MCF 10A (cell line): ENCODE measurements at regions not wholly inside any gene's neighbourhood (a gene's known extent, or its start where the extent isn't known, plus 50 kb on each side); places are given as distances from the start of the nearest gene placed in this dataset.
"Not testable (repeated sequence)": the region's sequence is repeated elsewhere in the genome, so short reads cannot be mapped to it uniquely, and the experiment has no call there.

Source experiments
- BruUV-seq: library from RNA; stranded (reverse); fragments of 400-500 nt; replicated peaks from 2 replicates; lab custom pipeline; 2021; lab: Mats Ljungman, UMichigan
- CTCF ChIA-PET: fragments of 300-600 bp; sonication (Branson Sonifier 250); formaldehyde crosslinking; extraction: SDS; loops from one replicate; lab custom pipeline; 2021; ENCODE audit warnings: antibody characterized with exemption, inconsistent platforms; lab: Yijun Ruan, JAX
- POLR2A ChIA-PET: fragments of 300-600, 350-650 bp; sonication (Branson Sonifier 250); formaldehyde crosslinking; extraction: SDS; loops from one replicate; lab custom pipeline; 2020; ENCODE audit warnings: antibody characterized with exemption, inconsistent platforms; lab: Yijun Ruan, JAX
- DNase-seq: peaks from one replicate; pipeline ENCODE4 v3.0.0-alpha.2; 2018; ENCODE audit not compliant: unreplicated experiment
- H3K27ac Mint-ChIP-seq: one replicate; pipeline ENCODE4 v1.8.0; 2022; ENCODE audit warnings: mild to moderate bottlenecking, low read depth, mixed read lengths; ENCODE audit not compliant: unreplicated experiment
- H3K27me3 Mint-ChIP-seq: one replicate; pipeline ENCODE4 v1.8.0; 2022; ENCODE audit warnings: mixed read lengths; ENCODE audit not compliant: insufficient read depth, unreplicated experiment
- H3K36me3 Mint-ChIP-seq: one replicate; pipeline ENCODE4 v1.8.0; 2022; ENCODE audit warnings: mild to moderate bottlenecking, moderate library complexity, mixed read lengths; ENCODE audit not compliant: insufficient read depth, unreplicated experiment
- H3K4me1 Mint-ChIP-seq: one replicate; pipeline ENCODE4 v1.8.0; 2022; ENCODE audit warnings: mixed read lengths; ENCODE audit not compliant: insufficient read depth, unreplicated experiment
- H3K4me3 Mint-ChIP-seq: one replicate; pipeline ENCODE4 v1.8.0; 2022; ENCODE audit warnings: mild to moderate bottlenecking, moderate library complexity, mixed read lengths; ENCODE audit not compliant: unreplicated experiment
- H3K9me3 Mint-ChIP-seq: one replicate; pipeline ENCODE4 v1.8.0; 2022; ENCODE audit warnings: mixed read lengths; ENCODE audit not compliant: unreplicated experiment
- intact Hi-C: fragments of 100-400 bp; cut with micrococcal nuclease; formaldehyde crosslinking; loops from 2 replicates; pipeline ENCODE4 v1.14.1; 2022

DNA sequence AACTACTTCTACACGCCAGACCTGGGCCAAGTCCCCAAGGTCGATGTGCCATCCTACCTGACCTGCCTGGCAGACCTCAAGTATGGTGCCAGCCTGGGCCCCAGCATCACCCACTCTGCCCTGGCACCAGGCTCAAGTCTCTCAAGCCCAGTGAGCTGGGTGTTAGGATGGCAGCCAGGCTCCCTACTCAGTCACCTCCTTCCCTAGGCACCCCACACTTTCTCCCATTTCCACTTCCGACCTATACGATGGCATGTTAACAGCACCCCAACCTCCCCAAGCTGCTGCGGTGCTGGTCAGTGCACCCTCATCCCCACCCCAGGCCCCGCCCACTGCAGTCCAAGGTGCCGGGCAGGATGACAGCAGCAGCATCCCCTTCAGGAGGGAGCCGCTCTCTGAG is 191.4 kb downstream of the KLRB1 start:
- BruUV-seq, intact Hi-C loops, POLR2A ChIA-PET, H3K4me1 Mint-ChIP-seq, H3K27me3 Mint-ChIP-seq, DNase-seq, CTCF ChIA-PET, H3K4me3 Mint-ChIP-seq, H3K27ac Mint-ChIP-seq, H3K9me3 Mint-ChIP-seq, H3K36me3 Mint-ChIP-seq: not testable (repeated sequence)

DNA sequence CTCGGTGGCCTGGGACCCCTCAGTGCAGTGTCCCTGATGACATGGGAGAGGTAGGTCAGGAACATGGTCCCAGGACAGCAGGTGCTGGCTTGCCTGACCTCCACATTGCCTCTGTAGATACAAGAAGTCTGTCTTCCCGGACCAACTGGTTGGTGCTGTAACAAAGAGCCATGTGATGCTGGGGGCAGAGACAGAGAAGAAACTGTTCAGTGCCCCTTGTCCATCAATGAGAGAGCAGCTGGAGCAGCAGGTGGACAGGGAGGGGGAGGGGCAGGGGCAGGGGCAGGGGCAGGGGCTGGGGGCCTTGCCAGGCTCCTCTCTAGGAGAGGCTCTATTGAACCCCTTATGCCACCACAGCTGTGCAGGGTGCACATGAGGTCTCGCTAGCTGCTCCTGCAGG is 191.8 kb downstream of the KLRB1 start:
- H3K9me3 Mint-ChIP-seq, H3K4me3 Mint-ChIP-seq, POLR2A ChIA-PET, DNase-seq, H3K27ac Mint-ChIP-seq, CTCF ChIA-PET, H3K27me3 Mint-ChIP-seq, intact Hi-C loops, BruUV-seq, H3K36me3 Mint-ChIP-seq, H3K4me1 Mint-ChIP-seq: not testable (repeated sequence)

DNA sequence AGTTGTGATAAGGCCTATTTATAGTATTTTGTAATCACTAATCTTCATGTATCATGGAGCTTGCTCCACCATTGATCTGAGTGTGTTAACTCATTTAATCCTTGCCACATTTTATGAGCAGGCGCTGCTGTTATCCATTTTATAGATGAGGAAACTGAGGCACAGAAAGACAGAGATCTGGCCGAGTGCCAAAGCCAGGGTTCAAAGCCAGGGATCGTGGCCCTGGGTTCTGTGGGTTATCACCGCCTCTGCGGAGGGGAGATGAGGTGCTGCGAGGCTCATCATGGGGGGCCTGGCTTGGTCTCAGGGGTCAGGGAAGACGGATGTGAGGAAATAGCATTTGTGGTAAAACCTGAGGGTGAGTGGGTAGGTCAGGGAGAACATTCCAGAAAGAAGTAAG is 193.9 kb downstream of the KLRB1 start:
- POLR2A ChIA-PET, H3K4me3 Mint-ChIP-seq, H3K27me3 Mint-ChIP-seq, H3K4me1 Mint-ChIP-seq, H3K27ac Mint-ChIP-seq, BruUV-seq, H3K9me3 Mint-ChIP-seq, CTCF ChIA-PET, intact Hi-C loops, H3K36me3 Mint-ChIP-seq, DNase-seq: not testable (repeated sequence)

DNA sequence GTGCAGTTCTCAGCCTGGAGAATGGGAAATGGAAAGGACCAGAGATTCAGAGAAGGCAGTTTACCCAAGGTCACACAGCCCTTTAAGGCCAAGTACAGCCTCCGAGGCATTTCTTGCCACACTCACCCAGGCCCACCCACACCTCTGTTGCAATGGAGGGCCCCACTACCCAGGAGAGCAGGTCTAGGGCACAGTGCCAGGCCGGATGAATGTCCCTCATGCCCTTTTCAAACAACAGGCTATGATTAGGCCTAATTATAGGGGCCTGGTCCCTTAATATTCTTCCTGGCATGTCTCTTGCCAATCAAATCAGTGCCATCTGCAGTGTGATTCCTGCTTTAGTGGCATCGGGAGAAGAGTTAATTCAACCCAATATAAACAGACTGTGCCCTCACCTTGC is 195.3 kb downstream of the KLRB1 start:
- H3K36me3 Mint-ChIP-seq, H3K27ac Mint-ChIP-seq, H3K4me3 Mint-ChIP-seq, intact Hi-C loops, POLR2A ChIA-PET, H3K27me3 Mint-ChIP-seq, BruUV-seq, H3K9me3 Mint-ChIP-seq, DNase-seq, CTCF ChIA-PET, H3K4me1 Mint-ChIP-seq: not testable (repeated sequence)

DNA sequence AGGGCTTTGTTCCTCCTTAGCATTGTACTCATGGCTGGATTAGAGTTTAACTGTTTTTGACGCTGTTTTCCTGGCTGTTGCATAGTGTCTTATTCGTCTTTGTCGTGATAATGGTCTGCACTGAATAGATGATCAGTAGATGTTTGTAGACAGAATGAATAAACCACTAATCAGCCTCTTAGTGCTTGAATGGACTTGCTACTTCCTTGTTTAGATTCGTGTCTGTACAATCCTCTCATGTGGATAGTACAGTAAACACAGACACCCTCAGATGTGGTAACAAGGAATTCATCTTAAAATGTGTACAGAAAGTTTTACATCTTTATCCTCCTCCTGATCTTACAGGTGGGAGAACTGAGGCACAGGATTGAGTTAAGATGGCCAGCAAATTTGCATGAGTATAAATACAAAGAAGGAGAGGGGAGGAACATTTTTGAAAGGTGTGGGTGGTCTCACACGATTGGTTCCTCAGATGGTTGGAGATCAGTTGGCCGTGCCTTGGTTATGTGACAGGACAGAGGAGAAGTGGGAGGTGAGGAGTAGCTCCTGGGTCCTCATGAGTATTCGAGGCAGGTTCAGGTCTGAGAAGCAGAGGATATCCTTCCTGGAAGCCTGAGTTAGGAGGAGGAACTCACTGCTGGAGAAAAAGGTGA is 196.0 kb downstream of the KLRB1 start:
- H3K9me3 Mint-ChIP-seq, POLR2A ChIA-PET, BruUV-seq, H3K4me1 Mint-ChIP-seq, CTCF ChIA-PET, DNase-seq, H3K36me3 Mint-ChIP-seq, H3K27ac Mint-ChIP-seq, H3K27me3 Mint-ChIP-seq, H3K4me3 Mint-ChIP-seq, intact Hi-C loops: not testable (repeated sequence)

DNA sequence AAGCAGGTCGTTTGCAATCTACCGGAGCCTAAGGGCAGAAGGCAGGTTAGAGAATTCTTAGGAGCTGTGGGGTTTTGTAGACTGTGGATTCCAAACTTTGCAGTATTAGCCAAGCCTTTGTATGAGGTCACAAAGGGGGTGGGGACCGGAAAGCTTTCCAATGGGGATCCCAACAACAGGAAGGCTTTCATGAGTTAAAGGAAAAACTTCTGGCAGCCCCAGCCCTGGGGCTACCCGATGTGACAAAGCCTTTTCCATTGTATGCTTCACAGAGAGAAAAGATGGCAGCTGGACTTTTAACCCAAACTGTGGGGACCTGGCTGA is 199.2 kb upstream of the PZP start:
- H3K36me3 Mint-ChIP-seq, H3K4me1 Mint-ChIP-seq, BruUV-seq, CTCF ChIA-PET, H3K4me3 Mint-ChIP-seq, H3K9me3 Mint-ChIP-seq, DNase-seq, POLR2A ChIA-PET, intact Hi-C loops, H3K27ac Mint-ChIP-seq, H3K27me3 Mint-ChIP-seq: not testable (repeated sequence)
